Astrocyte of the cerebellum (primary cell): ENCODE measurements at regions not wholly inside any gene's neighbourhood (a gene's known extent, or its start where the extent isn't known, plus 50 kb on each side); places are given as distances from the start of the nearest gene placed in this dataset.
A peak's percentile ranks its signal among the peaks of the same experiment; 100 is the strongest.

Experiments
- DNase-seq: peaks from one replicate; pipeline ENCODE4 v3.0.0-alpha.2; 2011; ENCODE audit warnings: low read depth
- H3K4me3 ChIP-seq: 2 replicates; pipeline ENCODE4 v1.5.1; 2011; ENCODE audit warnings: mild to moderate bottlenecking, low read depth, low read length, moderate library complexity
- in situ Hi-C: cut with HindIII; loops from 2 replicates; pipeline ENCODE4 v1.10.0; 2017; ENCODE audit warnings: low sequenced_read_pairs
- TF ChIP-seq, protein P1 (sequence below): IDR thresholded peaks from 2 replicates; pipeline ENCODE4 v1.5.1; 2012; ENCODE audit warnings: low read length, low read depth, moderate library complexity, mild to moderate bottlenecking; ENCODE audit errors: missing control alignments

- no peak overlapping the region for H3K4me3 ChIP-seq
- in situ Hi-C loops: no loop called here
- peak; percentile 6 for DNase-seq
- TF ChIP-seq, protein P1, sequence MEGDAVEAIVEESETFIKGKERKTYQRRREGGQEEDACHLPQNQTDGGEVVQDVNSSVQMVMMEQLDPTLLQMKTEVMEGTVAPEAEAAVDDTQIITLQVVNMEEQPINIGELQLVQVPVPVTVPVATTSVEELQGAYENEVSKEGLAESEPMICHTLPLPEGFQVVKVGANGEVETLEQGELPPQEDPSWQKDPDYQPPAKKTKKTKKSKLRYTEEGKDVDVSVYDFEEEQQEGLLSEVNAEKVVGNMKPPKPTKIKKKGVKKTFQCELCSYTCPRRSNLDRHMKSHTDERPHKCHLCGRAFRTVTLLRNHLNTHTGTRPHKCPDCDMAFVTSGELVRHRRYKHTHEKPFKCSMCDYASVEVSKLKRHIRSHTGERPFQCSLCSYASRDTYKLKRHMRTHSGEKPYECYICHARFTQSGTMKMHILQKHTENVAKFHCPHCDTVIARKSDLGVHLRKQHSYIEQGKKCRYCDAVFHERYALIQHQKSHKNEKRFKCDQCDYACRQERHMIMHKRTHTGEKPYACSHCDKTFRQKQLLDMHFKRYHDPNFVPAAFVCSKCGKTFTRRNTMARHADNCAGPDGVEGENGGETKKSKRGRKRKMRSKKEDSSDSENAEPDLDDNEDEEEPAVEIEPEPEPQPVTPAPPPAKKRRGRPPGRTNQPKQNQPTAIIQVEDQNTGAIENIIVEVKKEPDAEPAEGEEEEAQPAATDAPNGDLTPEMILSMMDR: no peak
Observed at GRCh38 chr13:89029062-89029461, 1357.9 kb downstream of the SLITRK5 start.

DNA sequence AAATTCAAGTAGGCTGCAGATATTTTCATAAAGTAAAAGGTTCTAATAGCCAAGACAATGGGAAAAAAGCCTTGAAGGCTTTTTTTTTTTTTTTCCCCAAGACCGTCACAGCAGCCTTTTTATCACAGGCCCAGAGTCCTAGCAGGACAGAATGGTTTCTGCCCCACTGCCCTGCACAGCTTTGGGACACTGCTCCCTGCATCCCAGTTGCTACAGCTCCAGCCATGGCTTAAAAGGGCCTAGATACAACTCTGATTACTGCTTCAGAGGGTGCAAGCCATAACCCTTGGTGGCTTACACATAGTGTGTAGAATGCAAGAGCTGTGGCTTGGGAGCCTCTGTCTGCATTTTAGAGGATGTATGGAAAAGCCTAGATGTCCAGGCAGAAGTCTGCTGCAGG lies 1362.8 kb downstream of the SLITRK5 start:
- in situ Hi-C loops: no loop called here
- no peak overlapping the region for H3K4me3 ChIP-seq
- TF ChIP-seq, protein P1: no peak
- no peak for DNase-seq

GRCh38 chr13:89052699-89053098 lies 1381.5 kb downstream of the SLITRK5 start:
- in situ Hi-C loops: no loop called here
- TF ChIP-seq, protein P1: no peak
- DNase-seq: no peak
- H3K4me3 ChIP-seq: no peak overlapping the region

DNA sequence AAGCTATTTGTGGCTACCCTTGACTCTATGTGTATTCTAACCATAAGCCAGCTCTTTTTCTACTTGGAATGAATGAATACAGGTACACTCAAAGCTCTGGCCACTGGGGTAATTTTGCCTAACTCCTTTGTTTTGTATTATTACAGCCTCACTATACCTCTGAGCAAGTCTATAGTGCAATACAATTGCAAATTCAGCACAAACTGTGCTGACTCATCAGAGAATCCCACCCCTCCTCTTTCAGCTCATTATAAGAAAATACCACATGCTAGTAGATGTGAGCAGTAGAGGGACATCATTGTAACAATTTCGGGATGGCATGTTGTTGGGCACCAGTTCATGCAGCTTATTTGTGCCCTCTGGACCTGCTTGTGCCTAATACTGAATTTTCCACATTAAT lies 1382.2 kb downstream of the SLITRK5 start:
- DNase-seq: no peak
- in situ Hi-C loops: no loop called here
- TF ChIP-seq, protein P1: no peak
- H3K4me3 ChIP-seq: no peak overlapping the region

GRCh38 chr13:89057274-89057673 lies 1386.1 kb downstream of the SLITRK5 start:
- no peak for DNase-seq
- TF ChIP-seq, protein P1: no peak
- in situ Hi-C loops: no loop called here
- H3K4me3 ChIP-seq: no peak overlapping the region

DNA sequence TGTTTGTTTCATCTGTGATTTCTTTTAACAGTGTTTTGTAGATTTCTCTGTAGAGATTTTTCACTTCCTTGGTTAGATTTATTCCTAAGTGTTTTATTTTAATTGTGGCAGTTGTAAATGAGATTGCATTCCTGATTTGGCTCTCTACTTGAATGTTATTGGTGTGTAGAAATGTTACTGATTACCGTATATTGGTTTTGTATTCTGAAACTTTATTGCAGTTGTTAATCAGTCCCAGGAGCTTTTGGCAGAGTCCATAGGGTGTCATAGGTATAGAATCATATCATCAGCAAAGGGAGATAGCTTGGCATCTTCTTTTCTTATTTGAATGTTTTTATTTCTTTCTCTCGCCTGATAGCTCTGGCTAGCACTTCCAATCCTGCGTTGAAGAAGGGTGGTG lies 1386.7 kb downstream of the SLITRK5 start:
- no peak for DNase-seq
- H3K4me3 ChIP-seq: no peak overlapping the region
- in situ Hi-C loops: no loop called here
- TF ChIP-seq, protein P1: no peak

- no peak for DNase-seq
- in situ Hi-C loops: no loop called here
- no peak overlapping the region for H3K4me3 ChIP-seq
- TF ChIP-seq, protein P1: no peak
Observed at GRCh38 chr13:89061821-89062220, 1390.7 kb downstream of the SLITRK5 start.
